ENCODE measurements at regions not wholly inside any gene's neighbourhood (a gene's known extent, or its start where the extent isn't known, plus 50 kb on each side); places are given as distances from the start of the nearest gene placed in this dataset.
"Not testable (repeated sequence)": the region's sequence is repeated elsewhere in the genome, so short reads cannot be mapped to it uniquely, and the experiment has no call there.

GRCh38 chr3:44171891-44172290 lies 69.8 kb upstream of the TOPAZ1 start:
- no peak for DNase-seq

DNA sequence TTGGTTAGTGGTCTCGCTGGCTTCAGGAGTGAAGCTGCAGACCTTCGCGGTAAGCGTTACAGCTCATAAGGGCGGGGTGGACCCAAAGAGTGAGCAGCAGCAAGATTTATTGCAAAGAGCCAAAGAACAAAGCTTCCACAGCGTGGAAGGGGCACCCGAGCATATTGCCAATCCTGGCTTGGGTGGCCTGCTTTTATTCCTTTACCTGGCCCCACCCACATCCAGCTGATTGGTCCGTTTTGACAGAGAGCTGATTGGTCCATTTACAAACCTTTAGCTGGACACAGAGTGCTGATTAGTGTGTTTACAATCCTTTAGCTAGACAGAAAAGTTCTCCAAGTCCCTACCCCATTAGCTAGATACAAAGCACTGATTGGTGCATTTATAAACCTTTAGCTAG lies 69.0 kb upstream of the TOPAZ1 start:
- DNase-seq, result not testable (repeated sequence)

- DNase-seq, result no peak
Measured at GRCh38 chr3:44173263-44173662, 68.4 kb upstream of the TOPAZ1 start.

DNA sequence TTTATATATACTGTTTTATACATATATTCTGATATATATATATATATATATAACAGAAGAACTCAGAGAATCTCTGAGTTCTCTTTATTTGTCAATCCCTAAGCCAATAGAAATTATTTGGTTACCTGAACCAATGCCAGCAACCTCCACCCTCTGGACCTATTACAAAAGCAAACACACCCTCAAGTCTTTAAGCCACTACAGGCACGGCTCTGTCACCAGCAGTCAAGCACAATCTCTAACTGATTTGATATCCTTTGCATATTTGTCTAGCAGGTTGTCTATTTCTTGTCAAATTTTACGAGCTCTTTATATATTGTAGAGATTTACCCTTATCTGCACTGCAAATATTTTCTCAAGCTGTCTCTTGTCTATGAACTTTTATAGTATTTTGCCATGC lies 66.6 kb upstream of the TOPAZ1 start:
- no peak for DNase-seq

DNA sequence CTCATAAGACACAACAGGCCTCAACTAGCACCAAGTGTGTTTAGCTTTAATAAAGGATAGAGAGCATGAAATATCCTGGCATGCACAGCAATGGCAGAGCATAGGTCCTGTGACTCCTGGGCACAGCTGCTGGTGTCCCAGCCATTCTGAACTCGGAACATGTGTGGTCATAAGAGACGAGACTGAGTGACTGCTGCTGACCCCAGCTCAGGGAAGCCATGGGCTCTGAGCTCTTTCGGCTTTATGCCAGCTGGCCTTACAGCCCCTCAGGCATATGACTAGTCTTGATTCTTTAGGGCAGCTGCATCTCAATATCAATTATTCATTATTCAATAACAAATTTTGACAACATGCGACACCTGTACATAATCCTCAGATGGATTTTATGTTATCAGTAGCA lies 62.4 kb upstream of the TOPAZ1 start:
- no peak for DNase-seq

- no peak for DNase-seq
Measured at GRCh38 chr3:44184319-44184953, 57.2 kb upstream of the TOPAZ1 start.

DNA sequence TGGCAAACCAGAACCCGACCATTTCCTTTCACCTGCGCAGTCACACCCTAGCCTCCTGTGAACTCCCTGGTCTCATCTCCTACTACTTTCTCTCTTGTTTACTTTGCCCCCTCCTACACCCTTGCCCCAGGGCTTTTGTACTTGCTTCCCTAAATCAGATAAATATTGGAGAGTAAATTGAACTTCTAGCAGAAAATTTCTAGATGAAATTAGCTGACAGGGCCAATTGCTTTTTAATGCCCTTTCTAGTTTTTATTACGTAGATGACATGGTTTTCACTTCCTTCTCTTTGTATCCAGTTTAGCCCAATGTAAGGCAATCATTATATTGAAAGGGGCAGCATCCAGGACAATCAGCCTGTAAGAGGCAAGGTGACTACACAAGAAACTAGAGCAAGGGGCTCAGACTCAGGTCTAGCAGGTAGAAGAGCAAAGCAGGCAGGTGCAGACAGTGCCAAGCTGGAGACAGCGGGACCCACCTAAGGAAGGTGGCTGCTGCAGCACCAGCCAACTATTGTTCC lies 56.2 kb upstream of the TOPAZ1 start:
- DNase-seq, result no peak

DNA sequence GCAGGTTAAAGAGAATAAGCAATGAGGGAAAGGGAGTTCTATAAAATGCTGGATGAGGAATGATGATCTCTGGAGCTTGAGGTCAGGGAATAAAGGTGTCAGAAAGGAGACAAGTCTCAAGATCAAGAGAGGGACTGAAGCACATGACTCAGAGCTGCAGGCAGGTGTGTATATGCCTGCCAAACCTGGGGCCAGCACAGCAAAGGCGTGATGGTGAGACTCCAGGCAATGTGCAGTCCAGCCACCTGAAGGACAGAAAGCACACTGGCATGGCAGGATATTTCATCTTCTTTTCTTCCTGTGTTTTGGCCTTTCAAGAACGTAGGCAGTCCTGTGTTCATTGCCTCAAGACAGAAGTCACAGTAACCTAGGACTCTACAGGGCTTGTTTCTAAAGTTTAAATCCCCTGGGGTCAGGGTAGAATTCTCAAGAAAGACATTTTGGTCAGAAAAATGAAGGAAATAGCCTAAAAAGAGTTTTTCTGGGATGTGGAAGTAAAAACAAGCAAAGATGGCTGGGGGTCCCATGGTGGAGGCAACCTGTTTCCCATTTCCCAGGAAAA lies 55.5 kb upstream of the TOPAZ1 start:
- no peak for DNase-seq

GRCh38 chr3:44186712-44187111 lies 55.0 kb upstream of the TOPAZ1 start:
- no peak for DNase-seq

Measured in activated naive CD4-positive, alpha-beta T cell treated with anti-CD3 and anti-CD28 coated beads, Interleukin-2, amount 50 U/mL, for 16 hours (primary cell).